Osteoblast (primary cell): ENCODE measurements at regions not wholly inside any gene's neighbourhood (a gene's known extent, or its start where the extent isn't known, plus 50 kb on each side); places are given as distances from the start of the nearest gene placed in this dataset.

Experiments
- DNase-seq: peaks from one replicate; pipeline ENCODE4 v3.0.0; 2011; ENCODE audit warnings: low spot score, mixed read lengths; ENCODE audit not compliant: insufficient read length; ENCODE audit errors: missing footprints
- H2AFZ ChIP-seq: 2 replicates; pipeline ENCODE4 v1.6.0; 2011; ENCODE audit warnings: mild to moderate bottlenecking, low read length
- H3K27ac ChIP-seq: 2 replicates; pipeline ENCODE4 v1.5.1; 2011; ENCODE audit warnings: mild to moderate bottlenecking, low read depth, low read length, moderate library complexity
- H3K27me3 ChIP-seq: 2 replicates; pipeline ENCODE4 v1.6.0; 2012; ENCODE audit warnings: mild to moderate bottlenecking, control low read depth, inconsistent platforms, low read length, moderate library complexity; ENCODE audit not compliant: insufficient read depth
- H3K36me3 ChIP-seq: 2 replicates; pipeline ENCODE4 v1.5.1; 2011; ENCODE audit warnings: mild to moderate bottlenecking, low read length, control low read depth, moderate library complexity; ENCODE audit not compliant: insufficient read depth
- H3K4me1 ChIP-seq: 2 replicates; pipeline ENCODE4 v1.5.1; 2011; ENCODE audit warnings: mild to moderate bottlenecking, low read length, control low read depth, moderate library complexity; ENCODE audit not compliant: insufficient read depth
- H3K4me2 ChIP-seq: 2 replicates; pipeline ENCODE4 v1.6.0; 2011; ENCODE audit warnings: mild to moderate bottlenecking, low read length; ENCODE audit not compliant: insufficient read depth
- H3K4me3 ChIP-seq: fragments of 200-600 bp; sonication (generic); 3 replicates; pipeline ENCODE4 v1.5.1; 2012; ENCODE audit warnings: mild to moderate bottlenecking, low read length, inconsistent platforms; ENCODE audit not compliant: insufficient read depth
- H3K79me2 ChIP-seq: 2 replicates; pipeline ENCODE4 v1.6.0; 2012; ENCODE audit warnings: mild to moderate bottlenecking, low read length, control low read depth, inconsistent platforms; ENCODE audit not compliant: insufficient read depth
- H3K9me3 ChIP-seq: 2 replicates; pipeline ENCODE4 v1.5.1; 2011; ENCODE audit warnings: low read depth, low read length, control low read depth
- H4K20me1 ChIP-seq: 2 replicates; pipeline ENCODE4 v1.6.0; 2012; ENCODE audit warnings: mild to moderate bottlenecking, low read length, control low read depth; ENCODE audit not compliant: insufficient read depth
- CTCF ChIP-seq: IDR thresholded peaks from 2 replicates; pipeline ENCODE4 v1.5.1; 2011; ENCODE audit warnings: mild to moderate bottlenecking, low read depth, low read length, moderate library complexity; ENCODE audit errors: extremely low read depth

DNA sequence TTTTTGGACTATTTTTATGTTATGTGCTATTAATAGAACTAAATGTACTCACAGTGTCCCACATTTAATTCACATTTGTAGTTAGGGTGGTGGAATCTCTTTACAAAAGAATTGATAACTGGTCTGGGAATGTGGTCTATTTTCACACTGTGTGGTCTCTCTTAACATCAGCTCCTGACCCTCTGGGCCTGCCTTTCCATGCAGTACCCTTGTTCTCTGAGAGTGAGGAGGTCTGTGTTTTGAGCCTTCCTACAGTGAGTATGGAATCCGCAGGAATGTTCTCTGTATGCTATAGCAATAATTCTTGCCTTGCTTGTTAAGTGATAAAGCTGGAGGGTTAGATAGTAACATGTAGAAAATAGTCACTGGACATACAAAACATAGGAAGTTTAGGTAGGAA is 717.3 kb upstream of the POU3F2 start:
- H3K27ac ChIP-seq: no peak overlapping the region
- no peaks in the 10 kb centered on the region for H4K20me1 ChIP-seq
- H3K4me2 ChIP-seq: no peak overlapping the region
- no peaks in the 10 kb centered on the region for H3K79me2 ChIP-seq
- H3K36me3 ChIP-seq: no peaks in the 10 kb centered on the region
- no peak overlapping the region for H3K4me3 ChIP-seq
- no peaks in the 10 kb centered on the region for H3K4me1 ChIP-seq
- no peak for TF ChIP-seq CTCF
- no peak for DNase-seq
- H3K27me3 ChIP-seq: no peaks in the 10 kb centered on the region
- H2AFZ ChIP-seq: no peak overlapping the region
- H3K9me3 ChIP-seq: peaks cover 2% of the 10 kb centered on the region

DNA sequence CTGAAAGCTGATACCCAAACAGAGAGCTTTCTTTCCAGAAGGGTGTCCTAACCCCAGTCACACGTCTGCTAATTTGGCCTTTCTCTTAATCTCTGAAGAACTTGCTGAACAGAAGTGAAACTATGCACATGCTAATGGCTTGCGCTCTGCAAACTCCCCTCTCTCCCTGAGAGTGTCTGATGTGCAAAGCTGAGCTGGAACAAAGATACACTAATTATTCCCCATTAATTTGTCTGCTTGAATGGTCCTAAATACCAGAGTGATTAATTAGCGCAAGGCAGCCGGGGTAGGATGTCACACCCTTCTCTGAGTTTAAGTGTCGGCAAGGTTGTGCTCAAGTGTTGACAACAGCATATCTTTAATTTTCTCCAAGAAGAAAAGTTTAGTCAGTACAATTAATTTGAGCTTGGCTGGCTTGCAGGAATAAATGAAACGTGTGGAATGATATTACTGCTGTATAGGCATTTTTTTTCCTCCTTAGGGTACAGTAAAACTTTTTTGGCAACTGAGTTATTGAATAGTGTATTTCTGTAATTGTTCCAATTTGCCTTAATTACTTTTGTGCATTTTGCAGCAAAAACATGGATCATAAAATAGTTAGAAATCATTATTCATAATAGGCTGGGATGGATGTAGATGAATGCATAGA is 715.9 kb upstream of the POU3F2 start:
- Histone ChIP-seq H3K36me3 (no peaks in the 10 kb centered on the region), H4K20me1 (no peaks in the 10 kb centered on the region), H3K9me3 (no peaks in the 10 kb centered on the region), H3K4me1 (no peaks in the 10 kb centered on the region), H3K4me2 (no peak overlapping the region), H3K4me3 (no peak overlapping the region), H2AFZ (no peak overlapping the region), H3K27ac (no peak overlapping the region), H3K27me3 (no peaks in the 10 kb centered on the region), H3K79me2 (no peaks in the 10 kb centered on the region)
- no peak for TF ChIP-seq CTCF
- DNase-seq: no peak

GRCh38 chr6:98124171-98124570 is 710.2 kb upstream of the POU3F2 start:
- no peaks in the 10 kb centered on the region for H3K27me3 ChIP-seq

More at GRCh38 chr6:98124171-98124570, 710.2 kb upstream of the POU3F2 start:
- no peaks in the 10 kb centered on the region for H3K79me2 ChIP-seq
- H3K27ac ChIP-seq: no peak overlapping the region
- no peak for TF ChIP-seq CTCF
- DNase-seq: no peak
- no peaks in the 10 kb centered on the region for H4K20me1 ChIP-seq
- no peaks in the 10 kb centered on the region for H3K4me1 ChIP-seq
- no peak overlapping the region for H2AFZ ChIP-seq
- no peaks in the 10 kb centered on the region for H3K9me3 ChIP-seq
- no peak overlapping the region for H3K4me2 ChIP-seq
- H3K36me3 ChIP-seq: no peaks in the 10 kb centered on the region
- H3K4me3 ChIP-seq: no peak overlapping the region
